ENCODE measurements at regions not wholly inside any gene's neighbourhood (a gene's known extent, or its start where the extent isn't known, plus 50 kb on each side); places are given as distances from the start of the nearest gene placed in this dataset.

GRCh38 chr12:67593461-67594330, 54.8 kb upstream of the DYRK2 start:
- no peak for TF ChIP-seq CTCF (IDR thresholded peaks at IDR 0.05)
- WGBS, 2 donors: 80 to 82% methylated on average over 2 of the region's 2 CpGs
- Histone ChIP-seq H3K4me1 (no peaks in the 10 kb centered on the region), H3K4me3 (no peak overlapping the region), H3K27ac (peak overlapping the region in 2 of 4 donors; percentile 33 to 61), H3K27me3 (no peaks in the 10 kb centered on the region), H3K36me3 (no peaks in the 10 kb centered on the region), H3K9me3 (no peaks in the 10 kb centered on the region)
- intact Hi-C loops (cut with DNase I): no loop called here
- ATAC-seq (peak in 3 of 4 donors; percentile 36 to 47 (median 45)), FAIRE-seq (no peak), DNase-seq (no peak)

- intact Hi-C loops (cut with DNase I): no loop called here
- FAIRE-seq (no peak), ATAC-seq (no peak), DNase-seq (no peak)
- no peaks in the 10 kb centered on the region for H3K36me3 ChIP-seq
- WGBS, 2 donors: 84 to 95% methylated on average over 2 of the region's 2 CpGs
- TF ChIP-seq CTCF (IDR thresholded peaks at IDR 0.05): no peak
- no peak overlapping the region for H3K4me3 ChIP-seq
- no peaks in the 10 kb centered on the region for H3K27me3 ChIP-seq
- no peaks in the 10 kb centered on the region for H3K9me3 ChIP-seq
- H3K27ac ChIP-seq: no peak overlapping the region
- H3K4me1 ChIP-seq: no peaks in the 10 kb centered on the region
These were observed 53.7 kb upstream of the DYRK2 start for GRCh38 chr12:67594888-67595287.

GRCh38 chr12:67595365-67595764, 53.2 kb upstream of the DYRK2 start:
- Histone ChIP-seq H3K4me3 (no peak overlapping the region), H3K4me1 (no peaks in the 10 kb centered on the region), H3K27ac (no peak overlapping the region), H3K36me3 (no peaks in the 10 kb centered on the region), H3K27me3 (no peaks in the 10 kb centered on the region), H3K9me3 (no peaks in the 10 kb centered on the region)
- intact Hi-C loops (cut with DNase I): no loop called here
- TF ChIP-seq CTCF (IDR thresholded peaks at IDR 0.05): no peak
- ATAC-seq (no peak), FAIRE-seq (no peak), DNase-seq (no peak)
- 63 to 80% methylated on average over 3 of the region's 3 CpGs for WGBS, 2 donors

GRCh38 chr12:67598598-67598997, 49.9 kb upstream of the DYRK2 start:
- ATAC-seq (no peak), FAIRE-seq (no peak), DNase-seq (no peak)
- H3K27ac ChIP-seq: no peak overlapping the region
- intact Hi-C loops (cut with DNase I): no loop called here
- H3K36me3 ChIP-seq: no peaks in the 10 kb centered on the region
- WGBS, 2 donors: 83 to 89% methylated on average over 3 of the region's 3 CpGs
- H3K4me3 ChIP-seq: no peak overlapping the region
- H3K27me3 ChIP-seq: no peaks in the 10 kb centered on the region
- H3K4me1 ChIP-seq: no peaks in the 10 kb centered on the region
- TF ChIP-seq CTCF (IDR thresholded peaks at IDR 0.05): no peak
- no peaks in the 10 kb centered on the region for H3K9me3 ChIP-seq
